ENCODE measurements at regions not wholly inside any gene's neighbourhood (a gene's known extent, or its start where the extent isn't known, plus 50 kb on each side); places are given as distances from the start of the nearest gene placed in this dataset.

GRCh38 chr5:155870636-155871035 lies 456.3 kb upstream of the SGCD start:
- no peak for TF ChIP-seq ZNF565 (CRISPR knock-in tag; conservative IDR thresholded peaks at IDR 0.05; ENCODE audit: low read depth)
- no peak for TF ChIP-seq RARB (CRISPR knock-in tag; IDR thresholded peaks at IDR 0.05)
- no peak for TF ChIP-seq TCF4 (CRISPR knock-in tag; IDR thresholded peaks at IDR 0.05; ENCODE audit: borderline replicate concordance)
- no peak for TF ChIP-seq OSR1 (CRISPR knock-in tag; IDR thresholded peaks at IDR 0.05)
- no peak for TF ChIP-seq PPARA (CRISPR knock-in tag; IDR thresholded peaks at IDR 0.05; ENCODE audit: borderline replicate concordance)
- TF ChIP-seq ARNTL (CRISPR knock-in tag; IDR thresholded peaks at IDR 0.05; ENCODE audit: borderline replicate concordance, low read depth), result no peak
- no peak for TF ChIP-seq CSRNP3 (CRISPR knock-in tag; IDR thresholded peaks at IDR 0.05)
- no peak for ATAC-seq

GRCh38 chr5:155871623-155872022 lies 455.3 kb upstream of the SGCD start:
- ATAC-seq, result no peak
- TF ChIP-seq CSDC2 (CRISPR knock-in tag; IDR thresholded peaks at IDR 0.05) (no peak), RARB (CRISPR knock-in tag; IDR thresholded peaks at IDR 0.05) (no peak), TOX (CRISPR knock-in tag; IDR thresholded peaks at IDR 0.05; ENCODE audit: borderline replicate concordance) (no peak), GLIS3 (CRISPR knock-in tag; IDR thresholded peaks at IDR 0.05) (no peak), TCF4 (CRISPR knock-in tag; IDR thresholded peaks at IDR 0.05; ENCODE audit: borderline replicate concordance) (no peak), PPARA (CRISPR knock-in tag; IDR thresholded peaks at IDR 0.05; ENCODE audit: borderline replicate concordance) (no peak), POU6F1 (CRISPR knock-in tag; IDR thresholded peaks at IDR 0.05; ENCODE audit: borderline replicate concordance, low read depth) (no peak), CSRNP3 (CRISPR knock-in tag; IDR thresholded peaks at IDR 0.05) (no peak), SNAI2 (CRISPR knock-in tag; IDR thresholded peaks at IDR 0.05) (no peak), ZC3H10 (CRISPR knock-in tag; IDR thresholded peaks at IDR 0.05) (no peak), ESRRG (CRISPR knock-in tag; IDR thresholded peaks at IDR 0.05) (no peak), OSR1 (CRISPR knock-in tag; IDR thresholded peaks at IDR 0.05) (no peak), ZNF8 (CRISPR knock-in tag; IDR thresholded peaks at IDR 0.05) (no peak), ZNF70 (CRISPR knock-in tag; IDR thresholded peaks at IDR 0.05) (no peak)

GRCh38 chr5:155872629-155873220 lies 454.2 kb upstream of the SGCD start:
- ATAC-seq, result no peak
- TF ChIP-seq SNAI2 (CRISPR knock-in tag; IDR thresholded peaks at IDR 0.05), result no peak
- TF ChIP-seq ZC3H10 (CRISPR knock-in tag; IDR thresholded peaks at IDR 0.05), result no peak
- no peak for TF ChIP-seq GLIS3 (CRISPR knock-in tag; IDR thresholded peaks at IDR 0.05)
- no peak for TF ChIP-seq CSRNP3 (CRISPR knock-in tag; IDR thresholded peaks at IDR 0.05)
- TF ChIP-seq RARB (CRISPR knock-in tag; IDR thresholded peaks at IDR 0.05), result no peak
- no peak for TF ChIP-seq OSR1 (CRISPR knock-in tag; IDR thresholded peaks at IDR 0.05)
- TF ChIP-seq CREB5 (CRISPR knock-in tag; IDR thresholded peaks at IDR 0.05; ENCODE audit: low read depth), result no peak
- no peak for TF ChIP-seq ESRRG (CRISPR knock-in tag; IDR thresholded peaks at IDR 0.05)
- TF ChIP-seq ZNF8 (CRISPR knock-in tag; IDR thresholded peaks at IDR 0.05), result no peak
- TF ChIP-seq ISL1 (CRISPR knock-in tag; IDR thresholded peaks at IDR 0.05), result no peak
- TF ChIP-seq CSDC2 (CRISPR knock-in tag; IDR thresholded peaks at IDR 0.05), result no peak
- no peak for TF ChIP-seq BACH2 (CRISPR knock-in tag; IDR thresholded peaks at IDR 0.05; ENCODE audit: borderline replicate concordance)
- TF ChIP-seq PATZ1 (CRISPR knock-in tag; IDR thresholded peaks at IDR 0.05; ENCODE audit: borderline replicate concordance), result no peak
- TF ChIP-seq ZNF565 (CRISPR knock-in tag; conservative IDR thresholded peaks at IDR 0.05; ENCODE audit: low read depth), result no peak

Data from SK-N-SH treated with all-trans-retinoic acid at 6 μM for 48 hours (cell line).